ENCODE measurements at regions not wholly inside any gene's neighbourhood (a gene's known extent, or its start where the extent isn't known, plus 50 kb on each side); places are given as distances from the start of the nearest gene placed in this dataset.

- intact Hi-C loops (cut with DNase I; ENCODE audit: low total_unique reads) = no loop called here
- Histone ChIP-seq H3K4me1 (no peaks in the 10 kb centered on the region), H3K27me3 (replicated peaks in 1 of 7) (peaks cover 0 to 38% (median 3%) of the 10 kb centered on the region in 7 donors), H3K36me3 (no peaks in the 10 kb centered on the region), H3K27ac (no peak overlapping the region), H3K9me3 (no peaks in the 10 kb centered on the region), H3K4me3 (no peak overlapping the region)
- TF ChIP-seq POLR2AphosphoS5 (IDR thresholded peaks at IDR 0.05) = no peak
- no peak for DNase-seq
- 73 to 89% (median 80%) methylated on average over 20 of the region's 20 CpGs for WGBS, 5 donors
Observed at GRCh38 chr10:2949948-2950354, 117.4 kb upstream of the PFKP start.

- TF ChIP-seq CTCF (IDR thresholded peaks at IDR 0.05 in 8 of 11, conservative IDR thresholded peaks at IDR 0.05 in 3 of 11) = no peak
- no peak for TF ChIP-seq POLR2AphosphoS5 (IDR thresholded peaks at IDR 0.05)
- no peak for TF ChIP-seq POLR2A (IDR thresholded peaks at IDR 0.05)
- WGBS, 5 donors = 73 to 89% (median 82%) methylated on average over 12 of the region's 12 CpGs
- H3K36me3 ChIP-seq = no peaks in the 10 kb centered on the region
- peaks cover 0 to 40% (median 3%) of the 10 kb centered on the region in 7 donors for H3K27me3 ChIP-seq (replicated peaks in 1 of 7)
- no peak for DNase-seq
- no peaks in the 10 kb centered on the region for H3K4me1 ChIP-seq
- no peak overlapping the region for H3K4me3 ChIP-seq
- H3K9me3 ChIP-seq = no peaks in the 10 kb centered on the region
- no peak overlapping the region for H3K27ac ChIP-seq
- intact Hi-C loops (cut with DNase I; ENCODE audit: low total_unique reads) = no loop called here
Observed at GRCh38 chr10:2949221-2949947, 118.0 kb upstream of the PFKP start.

- intact Hi-C loops (cut with DNase I; ENCODE audit: low total_unique reads) = no loop called here
Observed at GRCh38 chr10:2948127-2948854, 119.1 kb upstream of the PFKP start.

GRCh38 chr10:2944788-2945187 lies 122.6 kb upstream of the PFKP start:
- DNase-seq = no peak
- Histone ChIP-seq H3K4me3 (no peak overlapping the region), H3K9me3 (no peaks in the 10 kb centered on the region), H3K36me3 (no peaks in the 10 kb centered on the region), H3K27ac (no peak overlapping the region), H3K4me1 (no peaks in the 10 kb centered on the region), H3K27me3 (replicated peaks in 1 of 7) (peaks cover 0 to 42% (median under 1%) of the 10 kb centered on the region in 7 donors)
- intact Hi-C loops (cut with DNase I; ENCODE audit: low total_unique reads) = no loop called here
- WGBS, 5 donors = 62 to 88% (median 81%) methylated on average over 5 of the region's 5 CpGs
- TF ChIP-seq CTCF (IDR thresholded peaks at IDR 0.05 in 8 of 11, conservative IDR thresholded peaks at IDR 0.05 in 3 of 11) (no peak), POLR2A (IDR thresholded peaks at IDR 0.05) (no peak), POLR2AphosphoS5 (IDR thresholded peaks at IDR 0.05) (no peak)

More at GRCh38 chr10:2948127-2948854, 119.1 kb upstream of the PFKP start:
- TF ChIP-seq POLR2A (IDR thresholded peaks at IDR 0.05) = no peak
- no peak for TF ChIP-seq POLR2AphosphoS5 (IDR thresholded peaks at IDR 0.05)
- no peak for TF ChIP-seq CTCF (IDR thresholded peaks at IDR 0.05 in 8 of 11, conservative IDR thresholded peaks at IDR 0.05 in 3 of 11)
- H3K4me3 ChIP-seq = no peak overlapping the region
- 67 to 76% (median 72%) methylated on average over 1 of the region's 1 CpG for WGBS, 5 donors
- H3K9me3 ChIP-seq = no peaks in the 10 kb centered on the region
- no peaks in the 10 kb centered on the region for H3K4me1 ChIP-seq
- H3K27me3 ChIP-seq (replicated peaks in 1 of 7) = peaks cover 0 to 51% (median 3%) of the 10 kb centered on the region in 7 donors
- no peak overlapping the region for H3K27ac ChIP-seq
- no peaks in the 10 kb centered on the region for H3K36me3 ChIP-seq
- DNase-seq = no peak

Data from spleen (tissue), 11 donors.